ENCODE measurements at regions not wholly inside any gene's neighbourhood (a gene's known extent, or its start where the extent isn't known, plus 50 kb on each side); places are given as distances from the start of the nearest gene placed in this dataset.

DNA sequence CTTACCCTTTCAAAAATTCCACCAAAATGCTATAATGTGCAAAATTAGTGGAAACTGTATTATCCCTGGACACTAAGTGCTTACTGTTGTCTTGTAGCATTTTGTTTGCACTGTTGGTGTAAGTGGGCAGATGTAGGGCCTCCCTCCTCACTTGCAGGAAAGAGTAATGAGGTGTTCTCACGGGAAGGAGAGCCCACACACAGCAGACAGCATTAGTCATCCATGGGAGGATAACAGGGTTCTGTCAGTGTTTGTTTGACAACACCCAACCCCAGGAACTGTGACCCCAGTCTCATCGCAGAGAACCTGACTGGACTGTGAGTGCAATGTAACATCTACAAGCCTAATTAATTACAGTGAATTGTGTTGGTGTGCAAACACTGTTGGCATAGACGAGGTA lies 58.7 kb upstream of the VSTM2A start:
- no peak for ATAC-seq

DNA sequence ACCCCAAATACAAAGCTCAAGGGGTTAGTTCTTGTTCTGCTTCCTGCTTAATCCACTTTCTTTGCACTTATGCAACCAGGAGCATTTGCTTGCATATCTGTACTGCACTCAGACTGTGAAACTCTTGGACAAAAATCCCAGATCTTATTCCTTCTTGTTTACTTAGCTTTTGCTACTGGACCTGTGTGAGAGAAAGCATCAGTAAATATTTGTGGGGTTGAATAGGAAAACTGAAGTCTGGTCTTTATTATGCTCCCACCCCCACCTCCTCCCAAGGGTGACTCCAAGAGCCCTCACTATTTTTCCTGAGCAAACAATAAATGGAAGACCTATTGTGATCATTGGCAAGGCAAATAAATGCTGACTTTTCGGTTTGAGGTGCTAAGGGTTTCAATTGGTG lies 57.1 kb upstream of the VSTM2A start:
- TF ChIP-seq TCF4 (CRISPR knock-in tag; IDR thresholded peaks at IDR 0.05; ENCODE audit: borderline replicate concordance) (no peak), BACH2 (CRISPR knock-in tag; IDR thresholded peaks at IDR 0.05; ENCODE audit: borderline replicate concordance) (no peak)
- ATAC-seq: no peak

More for the DNA sequence above, 58.7 kb upstream of the VSTM2A start:
- TF ChIP-seq, protein P1, sequence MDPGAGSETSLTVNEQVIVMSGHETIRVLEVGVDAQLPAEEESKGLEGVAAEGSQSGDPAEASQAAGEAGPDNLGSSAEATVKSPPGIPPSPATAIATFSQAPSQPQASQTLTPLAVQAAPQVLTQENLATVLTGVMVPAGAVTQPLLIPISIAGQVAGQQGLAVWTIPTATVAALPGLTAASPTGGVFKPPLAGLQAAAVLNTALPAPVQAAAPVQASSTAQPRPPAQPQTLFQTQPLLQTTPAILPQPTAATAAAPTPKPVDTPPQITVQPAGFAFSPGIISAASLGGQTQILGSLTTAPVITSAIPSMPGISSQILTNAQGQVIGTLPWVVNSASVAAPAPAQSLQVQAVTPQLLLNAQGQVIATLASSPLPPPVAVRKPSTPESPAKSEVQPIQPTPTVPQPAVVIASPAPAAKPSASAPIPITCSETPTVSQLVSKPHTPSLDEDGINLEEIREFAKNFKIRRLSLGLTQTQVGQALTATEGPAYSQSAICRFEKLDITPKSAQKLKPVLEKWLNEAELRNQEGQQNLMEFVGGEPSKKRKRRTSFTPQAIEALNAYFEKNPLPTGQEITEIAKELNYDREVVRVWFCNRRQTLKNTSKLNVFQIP (CRISPR knock-in tag; IDR thresholded peaks at IDR 0.05; ENCODE audit: borderline replicate concordance, low read depth): no peak
- TF ChIP-seq TOX (CRISPR knock-in tag; IDR thresholded peaks at IDR 0.05; ENCODE audit: borderline replicate concordance) (no peak), ARNTL (CRISPR knock-in tag; IDR thresholded peaks at IDR 0.05; ENCODE audit: borderline replicate concordance, low read depth) (no peak), CSDC2 (CRISPR knock-in tag; IDR thresholded peaks at IDR 0.05) (no peak), PPARA (CRISPR knock-in tag; IDR thresholded peaks at IDR 0.05; ENCODE audit: borderline replicate concordance) (no peak), ZC3H10 (CRISPR knock-in tag; IDR thresholded peaks at IDR 0.05) (no peak), BACH2 (CRISPR knock-in tag; IDR thresholded peaks at IDR 0.05; ENCODE audit: borderline replicate concordance) (no peak), OSR1 (CRISPR knock-in tag; IDR thresholded peaks at IDR 0.05) (no peak), SNAI2 (CRISPR knock-in tag; IDR thresholded peaks at IDR 0.05) (no peak), RARB (CRISPR knock-in tag; IDR thresholded peaks at IDR 0.05) (no peak)
- TF ChIP-seq, protein P2, sequence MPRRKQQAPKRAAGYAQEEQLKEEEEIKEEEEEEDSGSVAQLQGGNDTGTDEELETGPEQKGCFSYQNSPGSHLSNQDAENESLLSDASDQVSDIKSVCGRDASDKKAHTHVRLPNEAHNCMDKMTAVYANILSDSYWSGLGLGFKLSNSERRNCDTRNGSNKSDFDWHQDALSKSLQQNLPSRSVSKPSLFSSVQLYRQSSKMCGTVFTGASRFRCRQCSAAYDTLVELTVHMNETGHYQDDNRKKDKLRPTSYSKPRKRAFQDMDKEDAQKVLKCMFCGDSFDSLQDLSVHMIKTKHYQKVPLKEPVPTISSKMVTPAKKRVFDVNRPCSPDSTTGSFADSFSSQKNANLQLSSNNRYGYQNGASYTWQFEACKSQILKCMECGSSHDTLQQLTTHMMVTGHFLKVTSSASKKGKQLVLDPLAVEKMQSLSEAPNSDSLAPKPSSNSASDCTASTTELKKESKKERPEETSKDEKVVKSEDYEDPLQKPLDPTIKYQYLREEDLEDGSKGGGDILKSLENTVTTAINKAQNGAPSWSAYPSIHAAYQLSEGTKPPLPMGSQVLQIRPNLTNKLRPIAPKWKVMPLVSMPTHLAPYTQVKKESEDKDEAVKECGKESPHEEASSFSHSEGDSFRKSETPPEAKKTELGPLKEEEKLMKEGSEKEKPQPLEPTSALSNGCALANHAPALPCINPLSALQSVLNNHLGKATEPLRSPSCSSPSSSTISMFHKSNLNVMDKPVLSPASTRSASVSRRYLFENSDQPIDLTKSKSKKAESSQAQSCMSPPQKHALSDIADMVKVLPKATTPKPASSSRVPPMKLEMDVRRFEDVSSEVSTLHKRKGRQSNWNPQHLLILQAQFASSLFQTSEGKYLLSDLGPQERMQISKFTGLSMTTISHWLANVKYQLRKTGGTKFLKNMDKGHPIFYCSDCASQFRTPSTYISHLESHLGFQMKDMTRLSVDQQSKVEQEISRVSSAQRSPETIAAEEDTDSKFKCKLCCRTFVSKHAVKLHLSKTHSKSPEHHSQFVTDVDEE (CRISPR knock-in tag; IDR thresholded peaks at IDR 0.05): no peak
